ENCODE measurements at regions not wholly inside any gene's neighbourhood (a gene's known extent, or its start where the extent isn't known, plus 50 kb on each side); places are given as distances from the start of the nearest gene placed in this dataset.
A peak's percentile ranks its signal among the peaks of the same experiment; 100 is the strongest.

GRCh38 chr13:97109841-97110492 lies 112.2 kb upstream of the MBNL2 start (continued):
- TF ChIP-seq ZBTB14 (CRISPR knock-in tag; IDR thresholded peaks at IDR 0.05) (0 out of 2 replicates have a peak, but pooled peaks have one; percentile 13), MXI1 (IDR thresholded peaks at IDR 0.05; ENCODE audit: borderline replicate concordance, low read depth, low read length) (peak; percentile 57; the same call in 1 of the 3 replicates), MAF1 (CRISPR knock-in tag; IDR thresholded peaks at IDR 0.05; ENCODE audit: borderline replicate concordance) (peak; percentile 64; the same call in 1 of the 2 replicates), ZNF543 (CRISPR knock-in tag; IDR thresholded peaks at IDR 0.05) (0 out of 2 replicates have a peak, but pooled peaks have one; percentile 39), ZNF839 (CRISPR knock-in tag; IDR thresholded peaks at IDR 0.05; ENCODE audit: borderline replicate concordance) (no peak), ZNF746 (CRISPR knock-in tag; IDR thresholded peaks at IDR 0.05) (no peak), FOXK1 (CRISPR knock-in tag; IDR thresholded peaks at IDR 0.05; ENCODE audit: borderline replicate concordance, low read depth) (0 out of 2 replicates have a peak, but pooled peaks have one; percentile 40), NFRKB (IDR thresholded peaks at IDR 0.05) (no peak), RFX5 (IDR thresholded peaks at IDR 0.05; ENCODE audit: low read depth, low read length) (peak; percentile 52; the same call in 1 of the 2 replicates), WIZ (CRISPR knock-in tag; IDR thresholded peaks at IDR 0.05) (no peak), SP1 (IDR thresholded peaks at IDR 0.05) (no peak), SP1 (CRISPR knock-in tag; IDR thresholded peaks at IDR 0.05) (no peak), ZNF749 (CRISPR knock-in tag; IDR thresholded peaks at IDR 0.05; ENCODE audit: borderline replicate concordance) (no peak), ZNF264 (CRISPR knock-in tag; IDR thresholded peaks at IDR 0.05) (peak; percentile 40; the same call in 1 of the 2 replicates), IRF9 (CRISPR knock-in tag; IDR thresholded peaks at IDR 0.05; ENCODE audit: borderline replicate concordance) (peak; percentile 57; the same call in 1 of the 2 replicates), ZNF777 (CRISPR knock-in tag; IDR thresholded peaks at IDR 0.05) (no peak), IKZF1 (IDR thresholded peaks at IDR 0.05) (no peak), ZNF558 (CRISPR knock-in tag; IDR thresholded peaks at IDR 0.05; ENCODE audit: borderline replicate concordance) (no peak)
- TF ChIP-seq, protein P1, sequence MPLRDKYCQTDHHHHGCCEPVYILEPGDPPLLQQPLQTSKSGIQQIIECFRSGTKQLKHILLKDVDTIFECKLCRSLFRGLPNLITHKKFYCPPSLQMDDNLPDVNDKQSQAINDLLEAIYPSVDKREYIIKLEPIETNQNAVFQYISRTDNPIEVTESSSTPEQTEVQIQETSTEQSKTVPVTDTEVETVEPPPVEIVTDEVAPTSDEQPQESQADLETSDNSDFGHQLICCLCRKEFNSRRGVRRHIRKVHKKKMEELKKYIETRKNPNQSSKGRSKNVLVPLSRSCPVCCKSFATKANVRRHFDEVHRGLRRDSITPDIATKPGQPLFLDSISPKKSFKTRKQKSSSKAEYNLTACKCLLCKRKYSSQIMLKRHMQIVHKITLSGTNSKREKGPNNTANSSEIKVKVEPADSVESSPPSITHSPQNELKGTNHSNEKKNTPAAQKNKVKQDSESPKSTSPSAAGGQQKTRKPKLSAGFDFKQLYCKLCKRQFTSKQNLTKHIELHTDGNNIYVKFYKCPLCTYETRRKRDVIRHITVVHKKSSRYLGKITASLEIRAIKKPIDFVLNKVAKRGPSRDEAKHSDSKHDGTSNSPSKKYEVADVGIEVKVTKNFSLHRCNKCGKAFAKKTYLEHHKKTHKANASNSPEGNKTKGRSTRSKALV (CRISPR knock-in tag; IDR thresholded peaks at IDR 0.05) = peak; percentile 74; the same call in 1 of the 2 replicates
- TF ChIP-seq, protein P2, sequence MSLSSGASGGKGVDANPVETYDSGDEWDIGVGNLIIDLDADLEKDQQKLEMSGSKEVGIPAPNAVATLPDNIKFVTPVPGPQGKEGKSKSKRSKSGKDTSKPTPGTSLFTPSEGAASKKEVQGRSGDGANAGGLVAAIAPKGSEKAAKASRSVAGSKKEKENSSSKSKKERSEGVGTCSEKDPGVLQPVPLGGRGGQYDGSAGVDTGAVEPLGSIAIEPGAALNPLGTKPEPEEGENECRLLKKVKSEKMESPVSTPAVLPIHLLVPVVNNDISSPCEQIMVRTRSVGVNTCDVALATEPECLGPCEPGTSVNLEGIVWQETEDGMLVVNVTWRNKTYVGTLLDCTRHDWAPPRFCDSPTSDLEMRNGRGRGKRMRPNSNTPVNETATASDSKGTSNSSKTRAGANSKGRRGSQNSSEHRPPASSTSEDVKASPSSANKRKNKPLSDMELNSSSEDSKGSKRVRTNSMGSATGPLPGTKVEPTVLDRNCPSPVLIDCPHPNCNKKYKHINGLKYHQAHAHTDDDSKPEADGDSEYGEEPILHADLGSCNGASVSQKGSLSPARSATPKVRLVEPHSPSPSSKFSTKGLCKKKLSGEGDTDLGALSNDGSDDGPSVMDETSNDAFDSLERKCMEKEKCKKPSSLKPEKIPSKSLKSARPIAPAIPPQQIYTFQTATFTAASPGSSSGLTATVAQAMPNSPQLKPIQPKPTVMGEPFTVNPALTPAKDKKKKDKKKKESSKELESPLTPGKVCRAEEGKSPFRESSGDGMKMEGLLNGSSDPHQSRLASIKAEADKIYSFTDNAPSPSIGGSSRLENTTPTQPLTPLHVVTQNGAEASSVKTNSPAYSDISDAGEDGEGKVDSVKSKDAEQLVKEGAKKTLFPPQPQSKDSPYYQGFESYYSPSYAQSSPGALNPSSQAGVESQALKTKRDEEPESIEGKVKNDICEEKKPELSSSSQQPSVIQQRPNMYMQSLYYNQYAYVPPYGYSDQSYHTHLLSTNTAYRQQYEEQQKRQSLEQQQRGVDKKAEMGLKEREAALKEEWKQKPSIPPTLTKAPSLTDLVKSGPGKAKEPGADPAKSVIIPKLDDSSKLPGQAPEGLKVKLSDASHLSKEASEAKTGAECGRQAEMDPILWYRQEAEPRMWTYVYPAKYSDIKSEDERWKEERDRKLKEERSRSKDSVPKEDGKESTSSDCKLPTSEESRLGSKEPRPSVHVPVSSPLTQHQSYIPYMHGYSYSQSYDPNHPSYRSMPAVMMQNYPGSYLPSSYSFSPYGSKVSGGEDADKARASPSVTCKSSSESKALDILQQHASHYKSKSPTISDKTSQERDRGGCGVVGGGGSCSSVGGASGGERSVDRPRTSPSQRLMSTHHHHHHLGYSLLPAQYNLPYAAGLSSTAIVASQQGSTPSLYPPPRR (CRISPR knock-in tag; IDR thresholded peaks at IDR 0.05; ENCODE audit: borderline replicate concordance) = peak; percentile 30; the same call in 1 of the 2 replicates
- TF ChIP-seq, protein P3, sequence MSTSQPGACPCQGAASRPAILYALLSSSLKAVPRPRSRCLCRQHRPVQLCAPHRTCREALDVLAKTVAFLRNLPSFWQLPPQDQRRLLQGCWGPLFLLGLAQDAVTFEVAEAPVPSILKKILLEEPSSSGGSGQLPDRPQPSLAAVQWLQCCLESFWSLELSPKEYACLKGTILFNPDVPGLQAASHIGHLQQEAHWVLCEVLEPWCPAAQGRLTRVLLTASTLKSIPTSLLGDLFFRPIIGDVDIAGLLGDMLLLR (CRISPR knock-in tag; IDR thresholded peaks at IDR 0.05) = no peak
